HG03442 (cell line): ENCODE measurements at regions not wholly inside any gene's neighbourhood (a gene's known extent, or its start where the extent isn't known, plus 50 kb on each side); places are given as distances from the start of the nearest gene placed in this dataset.
"Not testable (repeated sequence)": the region's sequence is repeated elsewhere in the genome, so short reads cannot be mapped to it uniquely, and the experiment has no call there.

ENCODE experiments used
- ATAC-seq: cut with Tn5 transposase; IDR thresholded peaks from one replicate; pipeline ENCODE4 v1.9.1; 2021; ENCODE audit warnings: mild to moderate bottlenecking, moderate library complexity; ENCODE audit not compliant: unreplicated experiment

- no peak for ATAC-seq
Measured at GRCh38 chr6:21741221-21742109, 147.9 kb downstream of the SOX4 start.

- no peak for ATAC-seq
Measured at GRCh38 chr6:21742238-21742660, 148.7 kb downstream of the SOX4 start.

DNA sequence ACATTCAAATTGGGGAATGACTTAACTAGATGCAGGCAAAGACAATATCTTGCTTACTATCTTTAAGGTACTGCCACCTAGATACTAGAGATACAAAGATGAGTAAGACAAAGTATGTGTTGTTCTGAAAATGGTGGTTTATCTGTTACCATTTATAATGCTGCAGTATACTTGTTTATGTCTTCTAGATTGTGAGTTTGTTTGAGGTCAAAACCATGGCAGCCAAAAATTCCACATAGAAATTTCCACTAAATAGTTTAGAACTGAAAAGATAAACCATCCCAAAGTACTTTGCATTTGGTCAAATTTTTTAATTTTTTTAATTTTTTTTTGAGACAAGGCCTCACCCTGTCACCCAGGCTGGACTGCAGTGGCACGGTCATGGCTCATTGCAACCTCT is 150.8 kb downstream of the SOX4 start:
- ATAC-seq = no peak

GRCh38 chr6:21745543-21746337 is 152.2 kb downstream of the SOX4 start:
- ATAC-seq = no peak

DNA sequence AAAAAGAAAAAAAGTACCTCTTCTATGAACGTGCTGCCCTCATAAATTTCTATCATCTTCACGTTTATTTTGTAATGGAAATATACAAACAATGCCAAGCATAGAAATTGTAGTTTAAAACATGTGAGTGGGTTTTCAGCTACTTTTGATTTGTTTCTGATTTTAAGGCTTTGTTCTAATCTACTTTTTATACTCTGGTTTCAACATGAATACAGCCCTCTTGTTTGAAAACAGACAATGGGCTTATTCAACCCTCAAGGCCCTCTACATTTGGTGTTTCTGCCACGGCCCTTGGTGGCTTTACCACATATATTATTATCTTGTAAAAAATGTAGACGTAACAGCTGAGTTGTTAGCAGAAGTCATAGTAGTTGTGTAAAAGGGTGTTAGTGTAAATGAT is 153.9 kb downstream of the SOX4 start:
- ATAC-seq = no peak

- ATAC-seq = no peak
Measured at GRCh38 chr6:21748343-21749056, 154.9 kb downstream of the SOX4 start.

DNA sequence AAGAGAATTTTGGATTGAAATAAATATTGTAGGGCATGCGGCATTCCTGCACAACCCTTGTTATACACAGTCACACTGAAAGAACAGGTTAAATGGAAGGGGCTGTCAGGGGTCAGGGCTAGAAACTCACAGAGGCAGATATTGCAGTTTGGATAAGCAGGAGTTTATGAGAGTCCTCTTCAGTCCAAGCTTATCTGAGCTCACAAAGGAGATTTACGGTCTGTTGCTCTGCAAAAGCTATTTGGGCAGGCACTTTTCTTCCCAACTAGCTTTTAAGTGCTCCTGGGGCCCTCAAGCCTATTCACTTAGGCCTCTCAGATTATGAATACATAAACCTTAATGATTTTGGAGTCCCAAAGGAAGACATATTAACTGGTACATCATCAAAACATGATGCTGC is 156.2 kb downstream of the SOX4 start:
- no peak for ATAC-seq

DNA sequence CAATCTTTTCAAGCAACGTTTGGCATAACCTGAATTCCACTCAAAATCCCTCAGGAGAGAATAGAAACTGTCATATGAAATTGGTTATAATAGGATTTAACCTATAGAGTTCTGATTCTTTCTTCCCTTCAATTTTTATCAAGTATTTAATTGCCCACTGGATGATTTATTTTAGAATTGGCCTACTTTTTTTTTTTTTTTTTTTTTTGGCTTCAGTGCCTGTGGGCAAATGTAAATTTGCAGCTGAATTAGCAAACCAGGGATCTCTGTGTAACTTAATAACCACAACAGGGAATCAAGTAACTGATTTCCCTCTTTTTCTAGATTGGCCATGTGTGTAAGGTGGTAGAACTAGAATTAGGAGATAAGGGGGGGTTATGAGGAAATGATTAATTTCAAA is 157.0 kb downstream of the SOX4 start:
- no peak for ATAC-seq

- no peak for ATAC-seq
Measured at GRCh38 chr6:21751608-21752007, 158.1 kb downstream of the SOX4 start.

DNA sequence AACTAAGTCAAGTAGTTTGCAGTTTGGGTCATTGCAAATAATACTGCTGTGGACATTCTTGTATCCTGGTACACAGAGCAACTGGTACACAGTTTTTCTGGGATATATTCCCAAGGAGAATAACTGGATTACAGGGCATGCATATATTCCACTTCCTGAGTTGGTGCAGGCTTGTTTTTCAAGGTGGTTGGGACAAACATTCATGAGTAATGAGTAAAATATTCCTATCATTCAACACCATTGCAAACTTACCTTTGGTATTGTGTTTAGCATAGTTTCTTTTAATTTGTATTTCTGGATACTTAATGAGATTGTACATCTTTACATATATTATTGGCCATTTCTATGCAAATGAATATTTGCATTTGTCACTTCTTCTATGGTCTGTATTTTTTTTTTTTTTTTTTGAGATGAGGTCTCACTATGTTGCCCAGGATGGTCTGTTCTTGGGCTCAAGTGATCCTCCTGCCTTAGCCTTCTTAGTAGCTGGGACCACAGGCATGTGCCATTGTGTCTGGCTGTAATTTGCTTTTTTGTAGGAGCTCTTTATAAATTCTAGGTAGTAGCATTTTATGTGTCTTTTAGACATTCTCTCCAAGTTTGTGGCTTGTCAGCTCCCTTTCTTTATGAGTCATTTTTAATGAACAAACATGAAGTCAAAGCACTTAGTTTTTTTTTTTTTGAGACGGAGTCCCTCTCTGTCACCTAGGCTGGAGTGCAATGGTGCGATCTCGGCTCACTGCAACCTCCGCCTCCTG is 158.7 kb downstream of the SOX4 start:
- ATAC-seq = no peak

GRCh38 chr6:21753241-21754108 is 159.9 kb downstream of the SOX4 start:
- no peak for ATAC-seq

GRCh38 chr6:21754891-21755290 is 161.3 kb downstream of the SOX4 start:
- ATAC-seq = peak; percentile 75

DNA sequence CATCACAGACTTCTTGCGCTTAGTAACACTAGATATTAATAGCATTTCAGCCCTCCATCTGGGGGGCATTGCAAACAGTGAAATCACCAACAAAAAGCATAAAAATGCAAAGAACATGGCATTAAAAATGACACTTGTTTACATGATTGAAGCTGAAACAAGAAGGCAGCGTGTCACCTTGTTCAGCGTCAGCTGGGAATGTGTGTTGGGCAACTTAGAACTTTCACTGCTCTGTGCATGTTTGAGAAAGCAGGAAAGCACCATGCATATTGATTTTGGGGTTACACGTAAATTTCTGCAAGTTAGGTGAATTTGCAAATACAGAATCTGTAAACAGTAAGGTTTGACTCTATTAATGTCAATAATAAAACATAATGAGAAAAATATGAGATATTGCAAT is 162.9 kb downstream of the SOX4 start:
- no peak for ATAC-seq

DNA sequence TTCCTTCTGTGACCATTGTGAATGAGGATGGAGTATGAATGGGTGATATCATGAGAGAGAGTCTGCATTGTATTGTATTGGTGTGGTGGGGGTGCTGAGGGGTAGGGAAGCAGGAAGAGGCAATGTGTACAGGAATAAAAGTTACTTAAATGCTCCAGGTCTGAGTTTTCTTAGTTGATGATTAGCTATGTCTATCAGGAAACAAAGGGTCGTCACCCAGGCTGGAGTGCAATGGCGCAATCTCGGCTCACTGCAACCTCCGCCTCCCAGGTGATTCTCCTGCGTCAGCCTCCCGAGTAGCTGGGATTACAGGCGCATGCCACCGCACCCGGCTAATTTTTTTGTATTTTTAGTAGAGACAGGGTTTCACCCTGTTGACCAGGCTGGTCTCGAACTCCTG is 163.8 kb downstream of the SOX4 start:
- ATAC-seq = not testable (repeated sequence)

DNA sequence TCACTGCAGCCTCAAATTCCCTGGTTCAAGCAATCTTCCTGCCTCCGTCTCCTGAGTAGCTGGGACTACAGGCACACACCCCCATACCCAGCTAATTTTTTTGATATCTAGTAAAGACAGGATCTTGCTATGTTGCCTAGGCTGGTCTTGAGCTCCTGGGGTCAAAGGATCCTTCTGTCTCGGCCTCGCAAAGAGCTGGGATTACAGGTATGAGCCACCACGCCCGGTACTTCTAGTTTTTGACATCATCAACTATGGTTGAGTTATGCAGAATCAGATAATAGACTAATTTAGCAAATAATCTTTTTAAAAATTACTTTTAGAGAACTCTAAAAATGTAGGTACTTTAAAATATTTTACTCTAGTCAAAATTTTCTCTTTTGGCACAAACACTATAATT is 166.2 kb downstream of the SOX4 start:
- no peak for ATAC-seq

DNA sequence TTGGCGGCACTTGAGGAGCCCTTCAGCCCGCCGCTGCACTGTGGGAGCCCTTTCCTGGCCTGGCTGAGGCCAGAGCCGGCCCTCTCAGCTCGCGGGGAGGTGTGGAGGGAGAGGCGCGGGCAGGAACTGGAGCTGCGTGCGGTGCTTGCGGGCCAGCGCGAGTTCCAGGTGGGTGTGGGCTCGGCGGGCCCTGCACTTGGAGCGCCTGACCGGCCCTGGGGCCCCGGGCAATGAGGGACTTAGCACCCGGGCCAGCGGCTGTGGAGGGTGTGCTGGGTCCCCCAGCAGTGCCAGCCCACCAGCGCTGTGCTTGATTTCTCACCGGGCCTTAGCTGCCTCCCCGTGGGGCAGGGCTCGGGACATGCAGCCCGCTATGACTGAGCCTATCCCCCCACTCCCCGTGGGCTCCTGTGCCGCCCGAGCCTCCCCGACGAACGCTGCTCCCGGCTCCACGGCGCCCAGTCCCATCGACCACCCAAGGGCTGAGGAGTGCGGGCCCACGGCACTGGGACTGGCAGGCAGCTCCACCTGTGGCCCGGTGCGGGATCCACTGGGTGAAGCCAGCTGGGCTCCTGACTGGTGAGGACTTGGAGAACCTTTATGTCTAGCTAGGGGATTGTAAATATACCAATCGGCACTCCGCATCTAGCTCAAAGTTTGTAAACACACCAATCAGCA is 167.6 kb downstream of the SOX4 start:
- not testable (repeated sequence) for ATAC-seq

- no peak for ATAC-seq
Measured at GRCh38 chr6:21764989-21765388, 171.4 kb downstream of the SOX4 start.

GRCh38 chr6:21767891-21768648 is 174.5 kb downstream of the SOX4 start:
- ATAC-seq = no peak
